ENCODE measurements at regions not wholly inside any gene's neighbourhood (a gene's known extent, or its start where the extent isn't known, plus 50 kb on each side); places are given as distances from the start of the nearest gene placed in this dataset.

DNA sequence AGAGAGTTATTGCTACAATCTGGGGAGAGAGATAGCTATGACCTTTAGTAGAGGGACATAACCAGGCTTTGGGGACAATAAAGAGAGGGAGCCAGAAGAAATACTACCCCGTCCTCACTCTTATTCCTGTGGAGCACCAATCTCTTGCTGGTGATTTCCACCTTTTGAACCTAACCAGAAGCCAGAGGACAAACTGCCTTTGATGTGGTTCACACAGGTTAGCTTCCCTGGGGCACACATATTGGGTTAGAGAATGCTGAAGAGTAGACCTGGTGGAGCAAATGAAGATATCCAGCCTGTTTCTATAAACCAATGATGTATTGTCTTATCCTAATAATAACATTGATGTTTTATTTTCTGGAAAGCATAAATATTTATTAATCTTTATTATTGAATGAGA, 399.3 kb downstream of the HTR7 start:
- DNase-seq (ENCODE audit: low read depth in 2 of 2): no peak

DNA sequence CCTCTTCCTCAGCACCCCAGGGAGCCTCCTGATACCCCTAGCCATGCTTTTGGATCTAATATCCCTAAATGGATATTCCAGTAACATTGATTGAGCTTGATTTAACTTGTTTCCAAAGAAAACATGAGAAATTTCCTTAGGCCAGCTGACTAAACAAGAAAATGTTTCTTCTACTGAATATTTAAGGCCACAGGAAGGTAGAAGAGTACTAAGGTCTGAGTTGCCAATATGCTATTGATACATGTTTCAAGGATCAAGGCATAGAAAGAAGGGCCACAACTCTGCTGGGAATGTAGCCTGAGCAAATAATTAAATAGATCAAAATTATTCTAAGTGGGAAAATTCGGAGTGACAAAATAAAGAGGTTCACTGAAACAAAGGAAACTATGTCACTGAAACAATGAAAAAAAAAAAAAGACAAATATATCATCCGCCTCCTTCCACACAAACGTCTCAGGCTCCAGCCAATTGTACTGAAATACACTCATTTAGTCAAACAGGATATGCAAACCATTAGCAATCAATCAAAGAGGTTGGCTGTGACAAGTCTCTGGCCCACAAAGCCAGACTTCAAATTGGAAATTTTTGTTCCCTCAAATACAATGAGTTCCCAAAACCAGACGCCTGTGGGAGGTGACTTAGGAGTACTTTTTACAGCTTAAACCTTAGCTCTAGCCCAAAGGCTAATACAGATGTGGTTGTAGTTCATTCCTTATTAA, 396.2 kb downstream of the HTR7 start:
- no peak for DNase-seq (ENCODE audit: low read depth in 2 of 2)

DNA sequence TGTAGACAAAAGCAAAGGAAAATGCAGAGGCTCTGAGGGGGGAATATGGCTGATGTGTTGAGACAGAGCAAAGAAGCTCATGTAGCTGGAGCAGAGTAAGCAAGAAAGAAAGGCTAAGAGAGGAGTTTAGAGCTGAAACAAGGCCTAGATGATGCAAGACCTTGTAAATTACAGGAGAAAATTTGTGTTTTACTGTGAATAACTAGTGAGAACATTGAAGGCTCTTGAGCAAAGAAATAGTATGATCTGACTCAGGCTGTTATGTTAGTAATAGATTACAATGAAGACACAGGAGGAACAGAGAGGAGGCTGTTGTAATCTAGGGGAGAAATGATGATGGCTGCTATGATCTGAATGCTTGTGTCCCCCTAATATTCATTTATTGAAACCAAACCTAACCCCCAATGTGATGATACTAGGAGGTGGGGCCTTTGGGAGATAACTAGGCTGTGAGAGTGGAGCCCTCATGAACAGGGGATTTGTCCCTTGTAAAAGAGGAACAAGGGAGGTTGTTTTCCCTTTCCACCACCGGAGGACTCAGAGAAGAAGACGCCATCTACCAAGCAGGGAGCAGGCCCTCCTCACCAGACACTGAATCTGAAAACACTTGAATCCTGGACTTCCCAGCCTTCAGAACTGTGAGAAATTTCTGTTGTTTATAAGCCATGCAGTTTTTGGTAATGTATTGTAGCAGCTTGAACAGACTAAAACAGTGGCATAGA, 394.9 kb downstream of the HTR7 start:
- DNase-seq (ENCODE audit: low read depth in 2 of 2): no peak

DNA sequence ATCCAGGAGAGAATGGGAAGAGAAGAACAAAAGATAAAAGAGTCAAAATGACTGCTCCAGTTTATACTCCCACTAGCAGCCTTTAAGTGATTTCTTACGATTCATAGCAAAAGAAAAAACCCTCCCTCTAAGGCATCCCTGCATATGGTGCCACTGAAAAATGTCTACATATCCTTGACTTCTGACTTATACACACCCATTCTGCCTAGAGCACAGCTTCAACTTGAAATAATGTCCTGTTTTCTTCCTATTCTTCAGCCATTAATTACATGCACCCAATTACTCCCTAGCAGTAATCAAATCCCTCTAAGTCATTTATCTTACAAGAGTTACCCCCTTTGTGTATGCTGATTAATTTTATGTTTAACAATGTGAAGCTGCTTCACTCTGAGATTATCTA, 393.5 kb downstream of the HTR7 start:
- no peak for DNase-seq (ENCODE audit: low read depth in 2 of 2)

DNA sequence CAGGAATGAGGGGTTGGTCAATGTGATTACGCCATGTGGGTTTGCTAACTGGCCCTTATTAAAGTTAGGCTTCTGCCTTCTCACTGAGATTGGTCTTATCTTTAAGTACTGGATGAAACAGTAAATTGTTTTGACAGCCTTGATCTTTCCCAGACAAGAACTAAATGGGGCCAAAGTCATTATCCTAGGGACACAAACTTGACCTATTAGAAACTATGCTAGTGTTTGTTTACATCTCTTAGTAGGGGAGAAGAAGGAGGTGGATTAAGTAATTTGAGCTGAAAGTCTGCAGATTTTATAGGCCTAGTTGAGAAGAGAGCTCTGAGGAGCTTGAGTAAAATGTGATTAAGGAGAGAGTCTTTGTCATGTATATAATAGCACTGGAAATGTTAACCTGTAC, 386.9 kb downstream of the HTR7 start:
- DNase-seq (ENCODE audit: low read depth in 2 of 2): no peak

DNA sequence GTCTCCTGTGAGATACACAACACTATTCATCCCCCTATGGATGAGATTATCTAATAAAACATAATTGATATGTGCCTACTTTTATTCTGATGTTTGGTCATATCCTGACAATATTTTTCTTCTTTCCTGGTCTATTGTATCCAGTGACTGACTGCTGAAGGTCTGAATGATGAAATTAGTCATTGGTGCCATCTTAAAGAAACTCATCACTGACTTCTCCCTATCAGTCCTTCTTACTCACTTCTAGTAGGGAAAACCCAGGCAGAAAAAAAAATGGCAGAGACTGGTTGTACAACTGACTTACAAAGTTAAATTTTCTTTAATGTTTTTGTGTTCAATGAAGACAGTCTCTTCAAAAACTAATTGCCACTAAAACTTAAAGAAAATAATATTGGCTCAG, 377.4 kb downstream of the HTR7 start:
- DNase-seq (ENCODE audit: low read depth in 2 of 2): no peak

DNA sequence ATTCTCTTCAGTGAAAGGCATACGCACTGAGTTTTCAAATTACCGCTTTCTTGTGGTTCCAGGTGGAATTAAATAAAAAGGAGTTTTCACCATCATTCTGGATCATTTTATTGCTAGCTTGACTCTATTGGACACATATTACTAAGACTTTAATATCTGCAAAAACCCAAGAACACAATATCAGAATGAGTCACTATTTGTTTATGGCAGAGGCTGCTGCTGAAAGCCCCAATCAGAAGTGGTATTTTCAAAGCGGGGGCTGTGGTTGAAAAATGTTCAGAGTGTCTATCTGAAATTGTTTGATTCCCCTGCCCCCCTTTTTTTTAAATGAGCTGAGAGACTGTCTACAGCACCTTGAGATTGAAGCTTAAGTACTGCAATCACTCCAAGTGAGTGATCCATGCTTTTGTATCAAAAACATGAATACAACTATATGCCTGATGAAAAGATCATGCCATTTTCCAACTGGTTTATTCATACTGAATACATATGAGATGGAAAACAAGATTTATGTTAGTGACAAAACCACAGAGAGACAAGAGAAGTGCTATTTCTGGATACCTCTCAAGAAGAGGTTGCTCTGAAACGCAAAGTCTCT, 376.4 kb downstream of the HTR7 start:
- DNase-seq (ENCODE audit: low read depth in 2 of 2): no peak

DNA sequence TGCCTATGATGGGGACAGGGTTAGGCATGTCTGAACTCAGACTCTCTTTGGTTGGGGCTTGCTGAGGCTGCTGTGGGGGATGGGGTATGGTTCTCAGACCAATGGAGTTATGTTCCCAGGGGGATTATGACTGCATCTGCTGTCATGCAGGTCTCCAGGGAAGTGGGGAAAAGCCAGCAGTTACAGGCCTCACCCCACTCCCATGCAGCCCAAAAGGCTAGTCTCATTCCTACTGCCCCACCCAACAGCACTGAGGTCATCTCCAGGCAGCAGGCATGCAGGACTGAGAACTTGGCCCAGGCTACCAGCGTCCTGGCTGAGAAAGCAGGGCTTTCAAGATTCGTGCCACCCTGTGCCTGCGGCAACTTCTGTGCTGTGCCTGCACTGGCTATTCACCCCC, 373.3 kb downstream of the HTR7 start:
- no peak for DNase-seq (ENCODE audit: low read depth in 2 of 2)

DNA sequence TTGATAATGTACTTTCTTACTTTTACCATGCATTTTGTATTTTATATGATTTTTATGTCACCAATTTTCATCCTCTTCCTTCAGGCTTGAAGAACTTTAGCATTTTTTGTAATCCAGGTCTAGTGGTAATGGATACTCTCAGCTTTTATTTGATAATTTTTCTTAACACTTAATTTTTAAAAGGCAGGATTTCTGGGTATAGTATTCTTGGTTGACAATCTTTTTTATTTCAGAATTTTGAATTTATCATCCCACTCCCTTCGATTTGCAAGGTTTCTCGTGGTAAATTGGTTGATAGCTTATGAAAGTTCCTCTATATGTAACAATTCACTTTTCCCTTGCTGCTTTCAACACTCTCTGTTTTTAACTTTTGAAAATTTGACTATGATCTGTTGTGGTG, 363.7 kb downstream of the HTR7 start:
- no peak for DNase-seq (ENCODE audit: low read depth in 2 of 2)

DNA sequence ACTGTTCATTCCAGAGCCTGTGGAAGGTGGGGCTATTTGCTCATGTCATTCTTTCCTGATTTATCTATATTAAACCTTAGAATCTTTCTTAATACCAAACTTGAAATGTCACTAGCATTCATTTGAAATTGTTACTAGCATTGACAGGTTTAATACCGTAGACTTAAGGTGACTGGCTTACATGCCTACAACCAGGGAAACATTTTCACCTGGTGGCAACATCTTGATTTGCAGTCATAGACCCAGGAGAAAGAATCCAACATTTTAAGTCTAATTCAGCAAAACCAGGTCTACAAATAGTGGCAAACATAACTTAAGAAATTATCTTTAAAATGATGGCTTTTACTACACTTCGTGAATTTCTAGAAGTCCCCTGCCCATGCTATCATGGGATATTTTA, 353.7 kb downstream of the HTR7 start:
- no peak for DNase-seq (ENCODE audit: low read depth in 2 of 2)

DNA sequence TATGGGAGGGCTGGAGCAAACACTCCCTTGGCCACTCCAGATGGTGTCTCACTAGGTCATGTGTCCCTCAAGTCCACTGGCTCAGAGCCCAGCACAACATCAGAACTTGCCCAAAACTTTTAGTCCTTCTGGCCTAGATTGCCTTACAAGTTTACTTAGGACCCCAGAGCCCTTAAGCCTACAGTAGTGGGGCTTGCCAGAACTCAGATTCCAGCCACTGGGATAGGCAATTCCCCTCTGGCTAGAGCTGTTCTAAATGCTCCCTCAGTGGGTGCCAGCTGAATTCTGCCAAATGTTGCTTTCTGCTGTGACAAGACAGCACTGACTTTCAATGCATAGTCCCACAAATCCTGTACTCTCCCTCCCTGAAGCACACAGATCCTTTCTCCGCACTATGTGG, 331.1 kb downstream of the HTR7 start:
- no peak for DNase-seq (ENCODE audit: low read depth in 2 of 2)

DNA sequence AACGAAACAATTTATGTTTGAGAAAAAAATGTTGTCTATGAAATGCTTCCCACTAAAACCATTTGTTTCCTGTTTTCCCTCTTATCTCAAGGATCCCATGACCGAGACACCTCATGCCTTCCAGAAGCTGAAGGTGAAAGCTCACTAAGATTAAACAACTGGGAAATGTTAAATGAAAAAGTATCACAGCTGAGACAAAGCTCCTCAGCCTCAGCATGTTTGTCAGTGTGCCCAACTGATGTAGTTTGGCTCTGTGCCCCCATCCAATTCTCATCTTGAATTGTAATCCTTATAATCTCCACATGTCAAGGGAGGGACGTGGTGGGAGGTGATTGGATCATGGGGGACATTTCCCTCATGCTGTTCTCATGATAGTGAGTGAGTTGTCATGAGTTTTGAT, 327.3 kb downstream of the HTR7 start:
- no peak for DNase-seq (ENCODE audit: low read depth in 2 of 2)

DNA sequence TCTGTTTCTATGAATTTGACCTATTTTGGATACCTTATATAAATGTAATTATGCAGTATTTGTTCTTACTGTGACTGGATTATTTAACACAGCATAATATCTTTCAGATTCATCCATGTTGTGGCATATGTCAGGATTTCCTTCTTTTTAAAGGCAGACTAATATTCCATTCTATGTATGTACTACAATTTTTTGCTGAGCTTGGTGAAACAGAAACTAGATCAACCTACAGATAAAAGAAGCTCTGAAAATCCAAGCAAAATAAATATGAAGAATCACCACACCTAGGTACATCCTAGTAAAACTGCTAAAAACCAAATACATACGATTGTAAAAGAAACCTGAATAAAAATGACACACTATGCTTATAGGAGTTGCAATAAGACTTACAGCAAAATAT, 300.5 kb downstream of the HTR7 start:
- no peak for DNase-seq (ENCODE audit: low read depth in 2 of 2)

DNA sequence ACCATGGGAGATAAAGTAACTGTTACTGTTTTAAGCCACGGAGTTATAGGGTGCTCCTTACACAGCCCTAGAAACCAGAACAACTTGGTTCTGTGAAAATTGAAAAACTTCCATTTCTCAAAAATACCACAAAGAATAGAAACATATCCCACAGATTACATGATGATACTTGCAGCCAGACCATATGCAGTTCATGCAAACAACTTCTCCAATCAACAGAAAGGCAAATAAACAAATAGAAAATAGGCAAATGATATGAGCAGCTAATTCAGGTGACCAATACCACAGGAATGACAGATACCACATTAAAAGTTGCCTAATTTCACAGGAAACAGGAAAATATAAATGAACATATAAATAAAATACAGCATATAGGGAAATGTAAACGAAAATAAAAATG, 297.5 kb downstream of the HTR7 start:
- DNase-seq (ENCODE audit: low read depth in 2 of 2): no peak

DNA sequence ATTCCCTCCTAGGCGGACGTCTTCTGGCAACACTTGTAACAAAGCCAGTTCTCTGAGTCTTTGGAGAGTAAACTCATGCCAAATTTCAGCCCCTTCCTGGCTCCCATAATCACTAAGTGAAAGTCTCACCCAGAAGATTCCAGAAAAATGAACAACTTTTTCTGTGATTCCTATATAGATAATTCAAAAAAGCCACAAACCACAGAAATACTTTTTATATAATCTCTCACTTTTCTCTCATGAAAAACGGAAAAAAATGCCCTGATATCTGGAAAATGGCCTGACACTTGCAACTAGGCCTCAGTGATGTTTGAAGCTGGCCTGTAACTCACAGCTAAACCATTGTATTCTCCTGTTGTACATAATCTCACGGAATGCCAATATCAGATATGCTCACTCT, 296.2 kb downstream of the HTR7 start:
- no peak for DNase-seq (ENCODE audit: low read depth in 2 of 2)

DNA sequence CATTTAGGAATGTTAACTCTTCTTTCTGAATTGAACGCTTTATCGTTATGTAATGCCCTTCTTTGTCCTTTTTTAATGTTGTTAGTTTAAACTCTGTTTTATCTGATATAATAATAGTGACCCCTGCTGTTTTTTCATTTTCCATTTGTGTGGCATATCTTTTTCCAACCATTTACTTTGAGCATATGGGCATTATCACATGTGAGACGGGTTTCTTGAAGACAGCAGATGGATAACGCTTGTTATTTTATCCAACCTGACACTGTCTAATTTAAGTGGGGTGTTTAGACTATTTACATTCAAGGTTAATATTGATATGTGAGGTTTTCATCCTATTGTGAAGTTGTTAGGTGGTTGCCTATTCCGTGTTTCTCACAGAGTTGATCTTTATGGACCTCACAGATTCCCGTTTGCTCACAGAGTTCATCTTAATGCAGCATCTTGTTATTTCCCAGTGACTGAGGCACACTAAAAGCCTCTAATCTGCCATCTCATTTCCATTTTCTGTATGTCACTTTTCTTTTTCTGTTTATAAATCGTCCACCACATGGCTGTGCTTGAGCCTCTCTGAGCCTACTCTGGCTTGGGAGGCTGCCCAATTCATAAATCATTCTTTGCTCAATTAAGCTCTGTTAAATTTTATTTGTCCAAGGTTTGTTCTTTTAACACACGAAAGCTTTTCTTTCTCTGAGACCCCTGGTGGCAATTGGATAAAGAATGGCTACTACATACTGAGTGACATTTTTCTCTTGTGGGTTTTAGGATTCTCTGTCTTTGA, 286.2 kb downstream of the HTR7 start:
- no peak for DNase-seq (ENCODE audit: low read depth in 2 of 2)

DNA sequence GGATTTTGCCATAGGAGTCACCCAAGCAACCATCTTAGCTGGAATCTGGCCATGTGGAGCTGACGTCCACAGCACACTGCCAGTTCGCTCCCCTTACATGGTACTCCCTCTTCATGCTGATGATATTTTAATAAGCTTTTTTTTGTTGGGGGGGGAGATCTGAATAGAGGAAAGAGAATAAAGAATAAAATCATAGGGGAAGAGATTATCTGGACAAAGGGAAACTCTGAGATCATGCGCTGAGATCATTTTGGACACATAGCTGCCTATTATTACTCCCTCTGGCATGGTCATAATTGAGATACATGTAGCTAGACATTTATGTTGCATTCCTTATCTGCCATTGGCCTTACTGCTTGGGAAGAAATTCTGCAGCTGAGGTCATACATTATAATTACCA, 282.7 kb downstream of the HTR7 start:
- no peak for DNase-seq (ENCODE audit: low read depth in 2 of 2)

DNA sequence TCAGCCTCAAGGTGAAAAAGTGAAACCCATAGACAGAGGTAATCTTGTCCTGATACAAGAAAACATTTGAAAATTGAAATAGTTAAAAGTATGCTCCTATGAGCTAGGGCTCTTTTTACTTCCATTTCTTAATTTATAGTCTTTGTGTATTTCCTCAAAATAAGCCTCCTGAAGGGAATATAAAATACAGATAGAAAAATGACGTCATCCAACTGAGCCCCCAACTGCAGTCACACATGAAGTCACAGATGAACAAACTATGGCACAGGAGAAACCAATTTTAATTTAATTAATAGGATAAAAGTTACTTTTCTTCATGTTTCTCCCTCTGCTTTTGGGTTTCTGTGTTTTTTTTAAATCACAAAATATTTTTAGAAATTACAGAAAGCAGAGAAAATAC, 280.3 kb downstream of the HTR7 start:
- no peak for DNase-seq (ENCODE audit: low read depth in 2 of 2)

DNA sequence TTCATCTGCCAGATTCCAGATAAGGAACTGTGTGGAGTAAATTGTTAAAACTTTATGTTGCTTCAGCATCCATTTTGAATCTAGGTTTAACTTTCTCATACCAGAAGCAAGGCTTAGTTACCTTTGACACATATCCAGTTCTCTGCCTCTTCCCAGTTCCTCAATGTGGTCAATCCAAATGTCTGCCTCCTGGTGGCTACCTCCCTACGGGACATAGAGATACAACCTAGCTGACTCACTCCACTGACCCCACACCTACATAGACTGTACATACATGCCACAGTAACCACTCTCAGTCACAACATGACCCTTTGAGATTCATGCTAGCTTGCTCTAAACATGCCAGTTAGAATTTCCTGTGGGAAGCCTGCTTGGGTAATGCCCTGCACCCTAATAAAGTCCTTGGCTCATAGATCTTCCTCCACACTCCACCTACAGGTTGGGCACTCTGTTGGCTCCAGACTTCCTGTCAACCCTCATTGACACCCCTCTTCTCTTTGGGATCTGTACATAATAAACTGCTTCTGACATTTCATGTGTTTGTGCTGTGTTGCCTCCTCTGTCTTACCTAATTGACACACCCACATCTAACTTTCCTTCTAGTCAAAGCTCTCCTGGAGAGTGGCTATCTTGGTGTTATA, 278.1 kb downstream of the HTR7 start:
- DNase-seq (ENCODE audit: low read depth in 2 of 2): no peak

DNA sequence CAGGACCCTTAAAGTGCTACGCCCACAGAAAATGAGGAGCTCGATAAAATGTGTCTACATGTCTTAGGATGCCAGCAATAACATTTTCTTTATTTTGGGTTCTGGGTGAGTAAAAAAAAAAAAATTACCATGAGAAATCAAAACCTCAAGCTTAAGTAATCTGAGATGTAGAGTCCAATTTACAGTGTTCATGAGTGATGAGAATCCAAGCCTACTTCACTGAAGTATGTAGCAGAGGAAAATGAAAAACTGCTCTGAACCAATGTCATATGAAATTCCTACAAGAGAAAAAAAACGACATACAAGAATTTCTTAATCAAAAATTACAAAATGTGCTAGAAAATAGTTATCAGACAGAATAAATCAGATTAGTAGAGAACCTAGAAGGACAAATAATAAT, 274.4 kb downstream of the HTR7 start:
- DNase-seq (ENCODE audit: low read depth in 2 of 2): no peak

DNA sequence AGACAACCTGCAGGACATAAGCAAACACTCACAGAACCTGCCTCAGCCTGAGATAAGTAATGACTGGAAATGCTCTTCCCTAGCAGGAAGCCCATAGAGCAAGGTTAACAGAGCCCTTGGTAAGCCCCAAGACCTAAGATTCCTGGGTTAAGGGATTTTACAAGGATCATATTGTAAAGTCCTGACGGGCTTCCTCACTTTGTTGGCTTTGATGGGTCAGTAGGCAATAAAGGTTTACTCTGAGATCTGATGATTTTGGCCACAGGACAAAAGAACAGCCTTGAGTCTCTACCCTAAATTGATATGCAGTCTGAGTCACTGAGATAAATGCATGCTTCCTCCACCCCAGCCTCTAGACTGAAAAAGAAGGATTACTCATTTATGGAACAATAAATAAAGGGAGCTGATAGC, 270.8 kb downstream of the HTR7 start:
- DNase-seq (ENCODE audit: low read depth in 2 of 2): no peak

DNA sequence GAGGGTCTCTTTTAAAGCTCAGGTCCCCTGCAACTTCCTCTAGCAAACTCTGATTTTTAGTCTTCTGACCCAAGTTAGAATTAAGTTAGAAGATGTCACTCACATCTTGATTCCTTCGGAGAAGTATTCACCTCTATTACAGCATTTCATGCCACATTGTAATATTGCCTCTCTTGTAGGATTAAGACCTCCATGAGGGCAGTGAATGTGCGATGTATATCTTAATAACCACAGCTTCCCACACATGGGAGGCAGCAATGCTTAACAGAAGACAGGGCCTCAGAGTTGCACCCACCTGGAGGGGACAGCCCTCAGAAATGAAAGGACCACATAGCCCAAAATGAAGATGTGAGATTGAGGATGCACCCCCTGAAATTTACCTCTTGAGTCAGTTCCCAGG, 270.3 kb downstream of the HTR7 start:
- DNase-seq (ENCODE audit: low read depth in 2 of 2): no peak

Data from stimulated activated CD4-positive, alpha-beta T cell treated with anti-CD3 and anti-CD28 coated beads, Interleukin-4, amount 100 ng/mL, for 48 hours (primary cell).